Astrocyte (in vitro differentiated cells and primary cell): ENCODE measurements at regions not wholly inside any gene's neighbourhood (a gene's known extent, or its start where the extent isn't known, plus 50 kb on each side); places are given as distances from the start of the nearest gene placed in this dataset.

Source experiments
- DNase-seq: peaks from one replicate; pipeline ENCODE4 v3.0.0-alpha.2; 2010; ENCODE audit warnings: low read depth
- FAIRE-seq: peaks from 2 replicates; lab custom pipeline; 2011; peaks lifted over from hg19 to GRCh38; lab: Jason Lieb, UNC
- H2AFZ ChIP-seq: 2 replicates; pipeline ENCODE4 v1.6.0; 2012; ENCODE audit warnings: low read depth, low read length, inconsistent platforms
- H3K27ac ChIP-seq: 2 replicates; pipeline ENCODE4 v1.5.1; 2011; ENCODE audit warnings: low read depth, low read length, inconsistent platforms
- H3K27me3 ChIP-seq: 2 replicates; pipeline ENCODE4 v1.6.0; 2011; ENCODE audit warnings: low read length, inconsistent platforms; ENCODE audit not compliant: insufficient read depth
- H3K36me3 ChIP-seq: 2 replicates; pipeline ENCODE4 v1.5.1; 2011; ENCODE audit warnings: low read length, inconsistent platforms; ENCODE audit not compliant: insufficient read depth
- H3K4me1 ChIP-seq: 2 replicates; pipeline ENCODE4 v1.5.1; 2011; ENCODE audit warnings: low read length, inconsistent platforms; ENCODE audit not compliant: insufficient read depth
- H3K4me2 ChIP-seq: 2 replicates; pipeline ENCODE4 v1.6.0; 2012; ENCODE audit warnings: low read length, inconsistent platforms
- H3K4me3 ChIP-seq: 2 replicates; pipeline ENCODE4 v1.5.1; 2011; ENCODE audit warnings: low read depth, mild to moderate bottlenecking, low read length, inconsistent platforms; ENCODE audit not compliant: insufficient read depth
- H3K79me2 ChIP-seq: 2 replicates; pipeline ENCODE4 v1.6.0; 2012; ENCODE audit warnings: mild to moderate bottlenecking, low read length, inconsistent platforms; ENCODE audit not compliant: insufficient read depth
- H3K9ac ChIP-seq: 2 replicates; pipeline ENCODE4 v1.6.0; 2012; ENCODE audit warnings: mild to moderate bottlenecking, low read length, inconsistent platforms
- H3K9me3 ChIP-seq: 2 replicates; pipeline ENCODE4 v1.5.1; 2012; ENCODE audit warnings: low read depth, mild to moderate bottlenecking, low read length, inconsistent platforms; ENCODE audit not compliant: insufficient read depth
- H4K20me1 ChIP-seq: 2 replicates; pipeline ENCODE4 v1.6.0; 2012; ENCODE audit warnings: low read length, inconsistent platforms; ENCODE audit not compliant: insufficient read depth
- H3K27ac Mint-ChIP-seq: one replicate; pipeline ENCODE4 v1.8.0; 2021; ENCODE audit warnings: mild to moderate bottlenecking, mixed read lengths; ENCODE audit not compliant: unreplicated experiment
- H3K27me3 Mint-ChIP-seq: one replicate; pipeline ENCODE4 v1.8.0; 2021; ENCODE audit warnings: low read depth, mixed read lengths; ENCODE audit not compliant: unreplicated experiment
- H3K36me3 Mint-ChIP-seq: one replicate; pipeline ENCODE4 v1.8.0; 2021; ENCODE audit warnings: low read depth, mixed read lengths; ENCODE audit not compliant: unreplicated experiment
- H3K4me1 Mint-ChIP-seq: one replicate; pipeline ENCODE4 v1.8.0; 2021; ENCODE audit warnings: low read depth, mixed read lengths; ENCODE audit not compliant: unreplicated experiment
- H3K4me3 Mint-ChIP-seq: one replicate; pipeline ENCODE4 v1.8.0; 2021; ENCODE audit warnings: mild to moderate bottlenecking, moderate library complexity, mixed read lengths; ENCODE audit not compliant: unreplicated experiment
- H3K9me3 Mint-ChIP-seq: one replicate; pipeline ENCODE4 v1.8.0; 2021; ENCODE audit warnings: mild to moderate bottlenecking, mixed read lengths; ENCODE audit not compliant: unreplicated experiment
- CTCF ChIP-seq: IDR thresholded peaks from 2 replicates; pipeline ENCODE4 v1.5.1; 2011; ENCODE audit warnings: low read depth, mild to moderate bottlenecking, inconsistent platforms, low read length, moderate library complexity; ENCODE audit not compliant: insufficient read depth
- EZH2 ChIP-seq: IDR thresholded peaks from 2 replicates; pipeline ENCODE4 v1.6.1; 2012; ENCODE audit warnings: mild to moderate bottlenecking, low read length, inconsistent platforms; ENCODE audit not compliant: insufficient read depth

DNA sequence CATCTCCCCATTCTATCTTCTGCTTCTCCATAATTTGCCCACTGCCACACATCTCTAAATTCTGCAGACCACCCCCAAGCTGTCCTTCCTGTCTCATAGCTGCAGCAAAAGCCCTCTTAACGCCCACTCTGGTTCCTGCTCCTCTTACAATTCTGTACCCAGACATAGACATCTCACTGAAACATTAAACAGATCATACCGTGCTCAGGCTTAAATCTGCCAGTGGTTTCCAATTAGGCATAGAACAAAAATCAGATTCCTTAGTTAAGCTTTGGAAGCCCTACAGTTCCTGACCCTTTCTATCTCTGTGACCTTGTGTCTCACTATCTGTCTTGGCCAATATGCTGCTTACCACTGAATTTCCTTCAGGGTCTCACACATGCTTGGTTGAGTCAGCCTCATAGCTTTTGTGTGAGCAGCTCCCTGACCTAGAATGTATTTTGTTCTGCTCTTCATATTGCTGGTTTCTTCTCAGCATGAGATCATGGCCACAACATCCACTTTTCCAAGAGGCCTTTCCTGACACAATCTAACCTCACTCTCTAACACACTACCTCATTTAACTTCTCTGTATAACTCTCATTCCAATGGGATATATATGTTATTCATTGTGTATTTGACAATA lies 749.7 kb downstream of the MAFB start:
- no peaks in the 10 kb centered on the region for H3K36me3 Mint-ChIP-seq
- Histone ChIP-seq H3K4me1 (no peaks in the 10 kb centered on the region), H4K20me1 (no peaks in the 10 kb centered on the region), H3K9me3 (no peaks in the 10 kb centered on the region), H3K27me3 (no peaks in the 10 kb centered on the region), H3K4me2 (no peak overlapping the region), H3K9ac (no peak overlapping the region), H3K27ac (no peak overlapping the region), H3K36me3 (no peaks in the 10 kb centered on the region), H3K4me3 (no peak overlapping the region), H3K79me2 (no peaks in the 10 kb centered on the region), H2AFZ (no peak overlapping the region)
- no peaks in the 10 kb centered on the region for H3K27me3 Mint-ChIP-seq
- no peak for TF ChIP-seq EZH2
- no peak for TF ChIP-seq CTCF
- FAIRE-seq (peak; percentile 17), DNase-seq (peak; percentile 4)
- no peak overlapping the region for H3K4me3 Mint-ChIP-seq
- H3K9me3 Mint-ChIP-seq, result peaks cover 5% of the 10 kb centered on the region
- peaks cover 31% of the 10 kb centered on the region for H3K4me1 Mint-ChIP-seq
- H3K27ac Mint-ChIP-seq, result peak overlapping the region; percentile 48

GRCh38 chr20:39936401-39936800 lies 752.6 kb downstream of the MAFB start:
- H3K9ac ChIP-seq, result no peak overlapping the region
- no peaks in the 10 kb centered on the region for H3K36me3 ChIP-seq
- H3K27ac ChIP-seq, result no peak overlapping the region
- no peaks in the 10 kb centered on the region for H3K27me3 ChIP-seq
- Mint-ChIP-seq H3K27me3 (no peaks in the 10 kb centered on the region), H3K27ac (no peak overlapping the region), H3K4me1 (peaks cover 19% of the 10 kb centered on the region), H3K36me3 (no peaks in the 10 kb centered on the region), H3K4me3 (no peak overlapping the region), H3K9me3 (peaks cover 5% of the 10 kb centered on the region)
- H3K4me1 ChIP-seq, result no peaks in the 10 kb centered on the region
- FAIRE-seq (no peak), DNase-seq (no peak)
- TF ChIP-seq CTCF (no peak), EZH2 (no peak)
- H3K9me3 ChIP-seq, result no peaks in the 10 kb centered on the region
- H4K20me1 ChIP-seq, result no peaks in the 10 kb centered on the region
- H3K4me2 ChIP-seq, result no peak overlapping the region
- H3K4me3 ChIP-seq, result no peak overlapping the region
- H3K79me2 ChIP-seq, result no peaks in the 10 kb centered on the region
- no peak overlapping the region for H2AFZ ChIP-seq

DNA sequence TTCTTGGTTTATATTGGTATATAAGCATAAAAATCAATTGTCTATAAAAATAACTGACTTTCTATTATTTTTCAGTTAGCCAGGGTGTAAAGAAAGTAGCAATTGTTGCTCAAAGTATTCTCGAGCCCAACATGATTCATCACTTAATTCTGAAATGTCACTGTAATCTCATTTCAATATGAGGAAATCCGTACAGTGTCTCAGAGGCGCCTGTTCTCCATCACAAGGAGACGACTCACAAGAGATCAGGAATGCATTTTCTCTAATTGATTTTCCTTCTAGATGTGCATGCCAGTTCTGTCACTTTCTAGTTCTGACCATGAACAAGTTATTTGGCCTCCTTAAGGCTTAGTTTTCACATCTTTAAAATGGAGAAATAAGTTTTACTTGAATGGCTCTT lies 753.1 kb downstream of the MAFB start:
- no peak for FAIRE-seq
- DNase-seq, result no peak
- no peaks in the 10 kb centered on the region for H3K27me3 Mint-ChIP-seq
- H3K36me3 Mint-ChIP-seq, result no peaks in the 10 kb centered on the region
- no peak overlapping the region for H3K4me3 Mint-ChIP-seq
- Histone ChIP-seq H3K79me2 (no peaks in the 10 kb centered on the region), H3K4me2 (no peak overlapping the region), H3K27me3 (no peaks in the 10 kb centered on the region), H4K20me1 (no peaks in the 10 kb centered on the region), H3K9me3 (no peaks in the 10 kb centered on the region), H3K36me3 (no peaks in the 10 kb centered on the region), H3K27ac (no peak overlapping the region), H3K4me3 (no peak overlapping the region), H3K4me1 (no peaks in the 10 kb centered on the region), H3K9ac (no peak overlapping the region), H2AFZ (no peak overlapping the region)
- peaks cover 5% of the 10 kb centered on the region for H3K9me3 Mint-ChIP-seq
- no peak for TF ChIP-seq EZH2
- TF ChIP-seq CTCF, result no peak
- no peak overlapping the region for H3K27ac Mint-ChIP-seq
- peaks cover 16% of the 10 kb centered on the region for H3K4me1 Mint-ChIP-seq
